ENCODE measurements at regions not wholly inside any gene's neighbourhood (a gene's known extent, or its start where the extent isn't known, plus 50 kb on each side); places are given as distances from the start of the nearest gene placed in this dataset.

GRCh38 chr2:146587291-146587713 lies 1257.5 kb upstream of the ACVR2A start:
- TF ChIP-seq CTCF (IDR thresholded peaks at IDR 0.05) (no peak), POLR2A (IDR thresholded peaks at IDR 0.05) (no peak)

Data from testis (tissue), 2 donors.